ENCODE measurements at regions not wholly inside any gene's neighbourhood (a gene's known extent, or its start where the extent isn't known, plus 50 kb on each side); places are given as distances from the start of the nearest gene placed in this dataset.

DNA sequence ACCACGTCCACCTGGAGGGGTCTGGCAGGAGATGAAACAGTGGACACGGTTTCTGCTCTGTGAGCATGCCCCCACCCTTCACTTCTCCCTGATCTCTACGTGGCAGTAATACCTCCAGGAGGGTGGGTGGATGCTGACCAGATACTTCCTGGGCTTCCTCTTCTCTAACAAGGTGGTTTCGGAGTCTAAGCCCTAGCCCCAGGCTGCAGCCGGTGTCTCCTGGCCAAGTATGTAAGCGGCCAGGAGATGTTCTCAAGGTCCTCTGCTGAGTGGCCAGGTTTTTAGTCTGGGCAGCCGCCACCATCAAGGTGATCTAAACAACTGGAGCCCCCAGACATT lies 101.8 kb upstream of the ASB18 start:
- TF ChIP-seq, protein P1, sequence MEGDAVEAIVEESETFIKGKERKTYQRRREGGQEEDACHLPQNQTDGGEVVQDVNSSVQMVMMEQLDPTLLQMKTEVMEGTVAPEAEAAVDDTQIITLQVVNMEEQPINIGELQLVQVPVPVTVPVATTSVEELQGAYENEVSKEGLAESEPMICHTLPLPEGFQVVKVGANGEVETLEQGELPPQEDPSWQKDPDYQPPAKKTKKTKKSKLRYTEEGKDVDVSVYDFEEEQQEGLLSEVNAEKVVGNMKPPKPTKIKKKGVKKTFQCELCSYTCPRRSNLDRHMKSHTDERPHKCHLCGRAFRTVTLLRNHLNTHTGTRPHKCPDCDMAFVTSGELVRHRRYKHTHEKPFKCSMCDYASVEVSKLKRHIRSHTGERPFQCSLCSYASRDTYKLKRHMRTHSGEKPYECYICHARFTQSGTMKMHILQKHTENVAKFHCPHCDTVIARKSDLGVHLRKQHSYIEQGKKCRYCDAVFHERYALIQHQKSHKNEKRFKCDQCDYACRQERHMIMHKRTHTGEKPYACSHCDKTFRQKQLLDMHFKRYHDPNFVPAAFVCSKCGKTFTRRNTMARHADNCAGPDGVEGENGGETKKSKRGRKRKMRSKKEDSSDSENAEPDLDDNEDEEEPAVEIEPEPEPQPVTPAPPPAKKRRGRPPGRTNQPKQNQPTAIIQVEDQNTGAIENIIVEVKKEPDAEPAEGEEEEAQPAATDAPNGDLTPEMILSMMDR (IDR thresholded peaks at IDR 0.05; ENCODE audit: extremely low read depth, low read depth, low read length) = no peak
- Histone ChIP-seq H3K36me3 (ENCODE audit: insufficient read depth, low read length) (no peaks in the 10 kb centered on the region), H4K20me1 (ENCODE audit: insufficient read depth, low read length) (no peaks in the 10 kb centered on the region), H3K4me2 (ENCODE audit: insufficient read depth, low read length) (no peak overlapping the region), H3K79me2 (ENCODE audit: insufficient read depth, low read length) (no peaks in the 10 kb centered on the region), H3K27ac (ENCODE audit: low read depth, low read length) (no peak overlapping the region), H3K4me1 (ENCODE audit: insufficient read depth, low read length) (no peaks in the 10 kb centered on the region), H3K27me3 (ENCODE audit: insufficient read depth, low read length) (peaks cover 17% of the 10 kb centered on the region), H3K4me3 (ENCODE audit: insufficient read depth, low read length) (no peak overlapping the region), H2AFZ (ENCODE audit: low read length) (no peak overlapping the region), H3K9me3 (ENCODE audit: low read depth, low read length) (no peaks in the 10 kb centered on the region)
- DNase-seq (ENCODE audit: insufficient read length, low spot score, missing footprints) = no peak

- H3K27me3 ChIP-seq (ENCODE audit: insufficient read depth, low read length) = peaks cover 17% of the 10 kb centered on the region
- H3K4me3 ChIP-seq (ENCODE audit: insufficient read depth, low read length) = no peak overlapping the region
- no peak overlapping the region for H3K4me2 ChIP-seq (ENCODE audit: insufficient read depth, low read length)
- no peaks in the 10 kb centered on the region for H3K9me3 ChIP-seq (ENCODE audit: low read depth, low read length)
- DNase-seq (ENCODE audit: insufficient read length, low spot score, missing footprints) = no peak
- H3K4me1 ChIP-seq (ENCODE audit: insufficient read depth, low read length) = no peaks in the 10 kb centered on the region
- no peaks in the 10 kb centered on the region for H3K79me2 ChIP-seq (ENCODE audit: insufficient read depth, low read length)
- TF ChIP-seq, protein P1 (IDR thresholded peaks at IDR 0.05; ENCODE audit: extremely low read depth, low read depth, low read length) = no peak
- no peaks in the 10 kb centered on the region for H4K20me1 ChIP-seq (ENCODE audit: insufficient read depth, low read length)
- no peaks in the 10 kb centered on the region for H3K36me3 ChIP-seq (ENCODE audit: insufficient read depth, low read length)
- H3K27ac ChIP-seq (ENCODE audit: low read depth, low read length) = no peak overlapping the region
- no peak overlapping the region for H2AFZ ChIP-seq (ENCODE audit: low read length)
Observed at GRCh38 chr2:236366397-236366796, 102.2 kb upstream of the ASB18 start.

DNA sequence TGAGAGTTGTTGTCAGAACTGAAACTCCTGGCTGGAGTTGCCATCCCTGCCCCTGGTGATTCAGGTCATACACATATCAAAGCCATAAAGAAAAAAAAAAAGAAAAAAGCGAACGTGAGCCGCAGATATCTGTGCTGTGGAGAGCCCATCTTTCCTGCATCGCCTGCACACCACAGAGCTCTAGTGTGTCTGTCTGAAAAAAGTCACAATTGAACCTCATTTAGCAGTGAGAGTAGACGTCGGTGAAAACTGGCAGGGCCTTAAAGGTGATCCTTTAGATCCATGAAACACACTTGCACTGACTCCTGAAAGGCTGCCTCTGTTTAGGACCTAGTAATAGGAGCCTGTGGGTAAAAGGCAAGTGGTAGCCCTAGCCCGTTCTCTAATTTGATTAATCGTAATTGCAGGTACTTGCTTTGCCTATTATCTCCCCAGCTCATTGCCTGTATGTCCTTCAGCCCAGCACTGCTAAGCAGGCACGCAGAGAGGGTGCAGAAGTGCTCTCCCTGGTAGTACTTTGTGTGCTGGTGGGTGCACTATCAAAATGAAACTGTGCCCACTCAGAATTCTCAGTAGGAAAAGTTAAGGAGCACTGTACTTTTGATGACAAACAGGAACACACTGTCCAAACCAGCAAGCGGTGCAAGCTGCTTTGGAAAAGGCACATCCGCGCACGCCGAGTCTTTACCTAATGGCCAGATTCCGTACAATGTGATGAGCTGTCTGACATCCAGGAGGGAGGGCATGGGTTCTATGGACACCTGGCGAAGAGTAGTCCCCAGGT lies 103.5 kb upstream of the ASB18 start:
- Histone ChIP-seq H3K4me3 (ENCODE audit: insufficient read depth, low read length) (no peak overlapping the region), H4K20me1 (ENCODE audit: insufficient read depth, low read length) (no peaks in the 10 kb centered on the region), H3K4me2 (ENCODE audit: insufficient read depth, low read length) (no peak overlapping the region), H3K36me3 (ENCODE audit: insufficient read depth, low read length) (no peaks in the 10 kb centered on the region), H3K4me1 (ENCODE audit: insufficient read depth, low read length) (no peaks in the 10 kb centered on the region), H3K79me2 (ENCODE audit: insufficient read depth, low read length) (no peaks in the 10 kb centered on the region), H3K27me3 (ENCODE audit: insufficient read depth, low read length) (peaks cover 17% of the 10 kb centered on the region), H2AFZ (ENCODE audit: low read length) (no peak overlapping the region), H3K27ac (ENCODE audit: low read depth, low read length) (no peak overlapping the region), H3K9me3 (ENCODE audit: low read depth, low read length) (no peaks in the 10 kb centered on the region)
- TF ChIP-seq, protein P1 (IDR thresholded peaks at IDR 0.05; ENCODE audit: extremely low read depth, low read depth, low read length) = no peak
- no peak for DNase-seq (ENCODE audit: insufficient read length, low spot score, missing footprints)

GRCh38 chr2:236369661-236370062 lies 105.5 kb upstream of the ASB18 start:
- TF ChIP-seq, protein P1 (IDR thresholded peaks at IDR 0.05; ENCODE audit: extremely low read depth, low read depth, low read length) = no peak
- Histone ChIP-seq H3K4me2 (ENCODE audit: insufficient read depth, low read length) (no peak overlapping the region), H2AFZ (ENCODE audit: low read length) (no peak overlapping the region)

More at GRCh38 chr2:236369661-236370062, 105.5 kb upstream of the ASB18 start:
- Histone ChIP-seq H3K79me2 (ENCODE audit: insufficient read depth, low read length) (no peaks in the 10 kb centered on the region), H4K20me1 (ENCODE audit: insufficient read depth, low read length) (no peaks in the 10 kb centered on the region), H3K27me3 (ENCODE audit: insufficient read depth, low read length) (peaks cover 17% of the 10 kb centered on the region), H3K4me1 (ENCODE audit: insufficient read depth, low read length) (no peaks in the 10 kb centered on the region), H3K36me3 (ENCODE audit: insufficient read depth, low read length) (no peaks in the 10 kb centered on the region), H3K4me3 (ENCODE audit: insufficient read depth, low read length) (no peak overlapping the region), H3K27ac (ENCODE audit: low read depth, low read length) (no peak overlapping the region), H3K9me3 (ENCODE audit: low read depth, low read length) (no peaks in the 10 kb centered on the region)
- DNase-seq (ENCODE audit: insufficient read length, low spot score, missing footprints) = no peak

Data from osteoblast (primary cell).